Colonic mucosa (tissue), 4 donors: ENCODE measurements at regions not wholly inside any gene's neighbourhood (a gene's known extent, or its start where the extent isn't known, plus 50 kb on each side); places are given as distances from the start of the nearest gene placed in this dataset.
"Not testable (repeated sequence)": the region's sequence is repeated elsewhere in the genome, so short reads cannot be mapped to it uniquely, and the experiment has no call there.

Experiments used
- DNase-seq: peaks from one replicate; pipeline ENCODE4 v3.0.0-alpha.2; 2020
- H3K27ac ChIP-seq: fragments of 200-600 bp; one replicate; pipeline ENCODE4 v1.8.0; 2021
- H3K27me3 ChIP-seq: fragments of 200-600 bp; one replicate; pipeline ENCODE4 v1.8.0; 2021
- H3K36me3 ChIP-seq: fragments of 200-600 bp; one replicate; pipeline ENCODE4 v1.8.0; 2021
- H3K4me1 ChIP-seq: fragments of 200-600 bp; one replicate; pipeline ENCODE4 v1.8.0; 2021; ENCODE audit warnings: mild to moderate bottlenecking
- H3K4me3 ChIP-seq: fragments of 200-600 bp; one replicate; pipeline ENCODE4 v1.8.0; 2021
- H3K9ac ChIP-seq, 2 donors: one replicate each; pipeline ENCODE4 v1.7.0; 2013; ENCODE audit warnings: control low read depth in 2 of 2, low read depth in 2 of 2, low read length in 2 of 2
- H3K9me3 ChIP-seq: fragments of 200-600 bp; one replicate; pipeline ENCODE4 v1.8.0; 2021
- CTCF ChIP-seq: fragments of 200-600 bp; IDR thresholded peaks from one replicate; pipeline ENCODE4 v1.8.0; 2022; ENCODE audit warnings: antibody characterized with exemption, mild to moderate bottlenecking
- intact Hi-C: fragments of 100-400 bp; cut with DNase I; formaldehyde crosslinking; loops from one replicate; pipeline ENCODE4 v1.14.1; 2022
- donor health status: healthy.
- donor health status: DM: no; HTN: no; CAD: no.
- donor health status: DM: no; HTN: no; CAD: no.

- no peak for TF ChIP-seq CTCF
- no peaks in the 10 kb centered on the region for H3K4me1 ChIP-seq
- no peaks in the 10 kb centered on the region for H3K27me3 ChIP-seq
- no peak for DNase-seq
- no peaks in the 10 kb centered on the region for H3K9me3 ChIP-seq
- no peak overlapping the region for H3K4me3 ChIP-seq
- intact Hi-C loops, result no loop called here
- H3K36me3 ChIP-seq, result no peaks in the 10 kb centered on the region
- no peak overlapping the region for H3K9ac ChIP-seq
- no peak overlapping the region for H3K27ac ChIP-seq
Measured at GRCh38 chr10:118971187-118971586, 58.3 kb upstream of the NANOS1 start.

GRCh38 chr10:118971876-118972275 is 57.6 kb upstream of the NANOS1 start:
- Histone ChIP-seq H3K4me3 (no peak overlapping the region), H3K9me3 (no peaks in the 10 kb centered on the region), H3K4me1 (no peaks in the 10 kb centered on the region), H3K36me3 (no peaks in the 10 kb centered on the region), H3K27ac (no peak overlapping the region), H3K27me3 (no peaks in the 10 kb centered on the region), H3K9ac (no peak overlapping the region)
- TF ChIP-seq CTCF, result no peak
- no peak for DNase-seq
- intact Hi-C loops, result no loop called here

GRCh38 chr10:118973744-118974143 is 55.8 kb upstream of the NANOS1 start:
- TF ChIP-seq CTCF, result no peak
- Histone ChIP-seq H3K4me1 (no peaks in the 10 kb centered on the region), H3K36me3 (no peaks in the 10 kb centered on the region), H3K9ac (no peak overlapping the region), H3K27me3 (no peaks in the 10 kb centered on the region), H3K9me3 (no peaks in the 10 kb centered on the region), H3K4me3 (no peak overlapping the region), H3K27ac (no peak overlapping the region)
- no peak for DNase-seq
- intact Hi-C loops, result no loop called here

GRCh38 chr10:118974951-118975350 is 54.6 kb upstream of the NANOS1 start:
- Histone ChIP-seq H3K4me3 (no peak overlapping the region), H3K27me3 (no peaks in the 10 kb centered on the region), H3K9ac (no peak overlapping the region), H3K27ac (no peak overlapping the region), H3K9me3 (no peaks in the 10 kb centered on the region), H3K36me3 (no peaks in the 10 kb centered on the region), H3K4me1 (no peaks in the 10 kb centered on the region)
- TF ChIP-seq CTCF, result no peak
- DNase-seq, result no peak
- intact Hi-C loops, result no loop called here

- H3K9ac ChIP-seq, H3K4me3 ChIP-seq, H3K9me3 ChIP-seq, H3K36me3 ChIP-seq, H3K27me3 ChIP-seq, intact Hi-C loops, DNase-seq, H3K4me1 ChIP-seq, H3K27ac ChIP-seq: not testable (repeated sequence)
Measured at GRCh38 chr10:118976219-118976618, 53.3 kb upstream of the NANOS1 start.

GRCh38 chr10:118977022-118977599 is 52.4 kb upstream of the NANOS1 start:
- Histone ChIP-seq H3K9ac (no peak overlapping the region), H3K36me3 (no peaks in the 10 kb centered on the region), H3K4me1 (no peaks in the 10 kb centered on the region), H3K27ac (no peak overlapping the region), H3K27me3 (no peaks in the 10 kb centered on the region), H3K4me3 (no peak overlapping the region), H3K9me3 (no peaks in the 10 kb centered on the region)
- DNase-seq, result no peak
- no peak for TF ChIP-seq CTCF
- intact Hi-C loops, result no loop called here
